HG02610 (cell line): ENCODE measurements at regions not wholly inside any gene's neighbourhood (a gene's known extent, or its start where the extent isn't known, plus 50 kb on each side); places are given as distances from the start of the nearest gene placed in this dataset.

Experiments
- ATAC-seq: cut with Tn5 transposase; IDR thresholded peaks from one replicate; pipeline ENCODE4 v1.9.1; 2021; ENCODE audit warnings: mild to moderate bottlenecking, moderate library complexity; ENCODE audit not compliant: unreplicated experiment

GRCh38 chr2:109049022-109049421 is 60.0 kb upstream of the EDAR start:
- ATAC-seq, result no peak

- ATAC-seq, result no peak
Observed at GRCh38 chr2:109048163-109048562, 59.1 kb upstream of the EDAR start.

DNA sequence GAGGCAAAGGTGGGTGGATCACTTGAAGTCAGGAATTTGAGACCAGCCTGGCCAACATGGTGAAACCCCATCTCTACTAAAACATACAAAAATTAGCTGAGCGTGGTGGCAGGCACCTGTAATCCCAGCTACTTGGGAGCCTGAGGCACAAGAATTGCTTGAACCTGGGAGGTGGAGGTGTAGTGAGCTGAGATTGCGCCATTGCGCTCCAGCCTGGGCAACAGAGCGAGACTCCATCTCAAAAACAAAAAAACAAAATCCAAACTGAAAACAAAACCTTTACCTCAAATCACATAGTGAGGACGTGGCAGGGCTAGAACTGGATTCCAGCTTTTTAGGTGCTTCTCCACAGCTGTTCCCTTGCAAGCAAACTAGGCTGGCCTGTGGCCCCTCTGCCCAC is 58.5 kb upstream of the EDAR start:
- ATAC-seq, result peak; percentile 4

GRCh38 chr2:109046925-109047508 is 58.0 kb upstream of the EDAR start:
- ATAC-seq, result peak; percentile 96

DNA sequence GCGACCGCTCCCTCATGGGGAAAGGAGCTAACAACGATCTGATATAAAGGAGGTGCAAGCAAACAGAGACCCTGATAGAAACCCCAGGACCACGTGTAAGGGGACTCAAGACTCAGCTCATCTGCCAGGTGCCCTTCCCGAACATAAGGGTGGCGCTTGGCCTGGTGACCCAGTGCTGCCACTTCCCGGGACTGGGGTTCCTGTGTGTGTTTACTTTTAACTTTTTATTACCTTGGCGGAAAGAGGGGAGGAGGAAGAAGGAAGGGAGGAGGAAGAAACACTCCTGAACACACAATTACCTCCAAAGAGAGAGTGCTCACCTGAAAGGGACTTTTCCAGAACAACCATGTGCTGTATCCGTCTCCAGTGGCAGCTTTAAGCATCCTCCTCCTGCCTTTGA is 56.5 kb upstream of the EDAR start:
- no peak for ATAC-seq

DNA sequence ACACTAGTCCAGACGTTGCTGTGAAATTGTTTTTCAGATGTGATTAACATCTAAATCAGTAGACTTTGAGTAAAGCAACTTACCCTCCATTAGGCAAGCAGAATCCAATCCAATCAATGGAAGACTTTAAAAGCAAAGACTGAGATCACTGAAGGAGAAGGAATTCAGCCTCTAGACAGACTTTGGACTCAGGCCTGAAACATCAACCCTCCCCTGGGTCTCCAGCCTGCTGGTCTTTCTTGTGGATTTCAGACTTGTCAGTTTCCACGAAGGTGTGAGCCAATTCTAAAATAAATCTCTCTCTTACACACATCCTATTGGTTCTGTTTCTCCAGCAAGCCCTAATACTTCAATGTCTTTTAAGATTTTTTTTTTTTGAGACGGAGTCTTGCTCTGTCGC is 50.0 kb upstream of the EDAR start:
- ATAC-seq, result no peak
